ENCODE measurements at regions not wholly inside any gene's neighbourhood (a gene's known extent, or its start where the extent isn't known, plus 50 kb on each side); places are given as distances from the start of the nearest gene placed in this dataset.
A peak's percentile ranks its signal among the peaks of the same experiment; 100 is the strongest.

- CTCF ChIA-PET: interaction anchor here (0.6 to 1.0 kb wide), 8 partner anchors 10 to 1237 kb away, joined by 3 to 7 read pairs (median 4); no protein-coding TSS in a partner anchor
- peak; percentile 57 for TF ChIP-seq CTCF (conservative IDR thresholded peaks at IDR 0.05; ENCODE audit: low read depth, low read length)
- TF ChIP-seq SMC3 (IDR thresholded peaks at IDR 0.05; ENCODE audit: low read depth, low read length): peak; percentile 33; the same call in 1 of the 2 replicates
- no peak for TF ChIP-seq BHLHE40 (IDR thresholded peaks at IDR 0.05; ENCODE audit: low read depth, low read length)
- peak; percentile 65; the same call in 1 of the 2 replicates for TF ChIP-seq FOS (IDR thresholded peaks at IDR 0.05; ENCODE audit: low read depth, low read length)
- TF ChIP-seq MAFK (IDR thresholded peaks at IDR 0.05; ENCODE audit: low read depth, low read length): no peak
- no peak for TF ChIP-seq NFE2L2 (IDR thresholded peaks at IDR 0.05; ENCODE audit: low read depth, low read length)
- no peak for TF ChIP-seq CHD1 (IDR thresholded peaks at IDR 0.05; ENCODE audit: low read depth, low read length)
- no peak for TF ChIP-seq POLR2A (IDR thresholded peaks at IDR 0.05; ENCODE audit: low read depth, low read length)
- peak; percentile 55; the same call in 1 of the 2 replicates for TF ChIP-seq CEBPB (IDR thresholded peaks at IDR 0.05; ENCODE audit: low read depth, low read length)
- TF ChIP-seq USF2 (IDR thresholded peaks at IDR 0.05; ENCODE audit: low read depth, low read length): peak; percentile 62
- no peak for TF ChIP-seq RFX5 (IDR thresholded peaks at IDR 0.05; ENCODE audit: low read depth, low read length)
- TF ChIP-seq ELK1 (IDR thresholded peaks at IDR 0.05; ENCODE audit: borderline replicate concordance, low read depth, low read length): no peak
- peak; percentile 35 for TF ChIP-seq RCOR1 (IDR thresholded peaks at IDR 0.05; ENCODE audit: insufficient replicate concordance, low read length)
- TF ChIP-seq MXI1 (IDR thresholded peaks at IDR 0.05; ENCODE audit: borderline replicate concordance, low read depth, low read length): no peak
- TF ChIP-seq MAZ (IDR thresholded peaks at IDR 0.05; ENCODE audit: borderline replicate concordance, low read depth, low read length): no peak
- no peak; the same call in 1 of the 2 replicates for TF ChIP-seq RAD21 (IDR thresholded peaks at IDR 0.05; ENCODE audit: low read length)
- no peak overlapping the region for H3K56ac ChIP-seq (ENCODE audit: extremely low read depth, insufficient read depth, low read length)
- in situ Hi-C loops (cut with MboI; ENCODE audit: low sequenced_read_pairs): no loop called here
- 0 out of 2 replicates have a peak overlapping the region, but pooled peaks have one; percentile 1 for H3K4me2 ChIP-seq (ENCODE audit: low read depth, low read length)
- no peak overlapping the region for H2BK20ac ChIP-seq (ENCODE audit: low read depth, low read length)
- no peak overlapping the region for H2AFZ ChIP-seq (replicated peaks; ENCODE audit: low read length, poor library complexity)
- H3K14ac ChIP-seq (replicated peaks; ENCODE audit: low read depth, low read length): no peak overlapping the region
- no peak overlapping the region for H4K5ac ChIP-seq (ENCODE audit: low read depth, low read length)
- no peaks in the 10 kb centered on the region for H3K9me3 ChIP-seq (ENCODE audit: control insufficient read depth, insufficient read depth, low read length)
- no peaks in the 10 kb centered on the region for H4K20me1 ChIP-seq (ENCODE audit: insufficient read depth, low read length)
- WGBS, 2 experiments (ENCODE audit: extremely low coverage in 2 of 2, insufficient read length in 1 of 2): no CpG with 5 or more reads among the region's 2 CpGs
- no peak overlapping the region for H3K23ac ChIP-seq (ENCODE audit: low read depth, low read length)
- H3K4me1 ChIP-seq (ENCODE audit: control insufficient read depth, insufficient read depth, low read length): no peaks in the 10 kb centered on the region
- no peak overlapping the region for H2AK9ac ChIP-seq (replicated peaks; ENCODE audit: low read depth, low read length, poor library complexity)
- no TSS peak for BruUV-seq (replicated peaks)
- no peak overlapping the region for H2BK15ac ChIP-seq (ENCODE audit: low read depth, low read length)
- POLR2A ChIA-PET (ENCODE audit: unreplicated experiment): no interaction called here
- H3K18ac ChIP-seq (ENCODE audit: low read depth, low read length): no peak overlapping the region
- no peaks in the 10 kb centered on the region for H3K36me3 ChIP-seq (ENCODE audit: control insufficient read depth, insufficient read depth, low read length)
- peak; percentile 99 for DNase-seq
- H3K4ac ChIP-seq (ENCODE audit: low read depth, low read length): no peak overlapping the region
- H4K91ac ChIP-seq (ENCODE audit: insufficient read depth, low read depth, low read length): no peak overlapping the region
- H3K27me3 ChIP-seq (ENCODE audit: control insufficient read depth, insufficient read depth, low read length): no peaks in the 10 kb centered on the region
- no peak overlapping the region for H2BK5ac ChIP-seq (ENCODE audit: low read depth, low read length, poor library complexity, severe bottlenecking)
- H3K9ac ChIP-seq (ENCODE audit: low read depth, low read length): no peak overlapping the region
- dilution Hi-C loops (cut with HindIII; ENCODE audit: low sequenced_read_pairs, unreplicated experiment): no loop called here
- no peak overlapping the region for H2AK5ac ChIP-seq (ENCODE audit: low read depth, low read length)
- H3K4me3 ChIP-seq (ENCODE audit: insufficient read depth, low read depth, low read length): no peak overlapping the region
- no peak overlapping the region for H4K8ac ChIP-seq (ENCODE audit: low read depth in 2 of 2, low read length in 2 of 2)
- H3K27ac ChIP-seq (ENCODE audit: insufficient read depth, low read length): no peak overlapping the region
- no peaks in the 10 kb centered on the region for H3K79me1 ChIP-seq (ENCODE audit: low read depth in 1 of 2, low read length in 2 of 2)
- intact Hi-C loops (cut with micrococcal nuclease): no loop called here
- peak; percentile 97 for ATAC-seq (ENCODE audit: low read depth)
- no peaks in the 10 kb centered on the region for H3K9me1 ChIP-seq (ENCODE audit: insufficient read depth, low read length)
- H2BK120ac ChIP-seq (ENCODE audit: low read depth, low read length): no peak overlapping the region
Measured at GRCh38 chr21:24045775-24046215, 1561.5 kb downstream of the MRPL39 start.

Measured in IMR-90 (cell line).